ENCODE measurements at regions not wholly inside any gene's neighbourhood (a gene's known extent, or its start where the extent isn't known, plus 50 kb on each side); places are given as distances from the start of the nearest gene placed in this dataset.

DNA sequence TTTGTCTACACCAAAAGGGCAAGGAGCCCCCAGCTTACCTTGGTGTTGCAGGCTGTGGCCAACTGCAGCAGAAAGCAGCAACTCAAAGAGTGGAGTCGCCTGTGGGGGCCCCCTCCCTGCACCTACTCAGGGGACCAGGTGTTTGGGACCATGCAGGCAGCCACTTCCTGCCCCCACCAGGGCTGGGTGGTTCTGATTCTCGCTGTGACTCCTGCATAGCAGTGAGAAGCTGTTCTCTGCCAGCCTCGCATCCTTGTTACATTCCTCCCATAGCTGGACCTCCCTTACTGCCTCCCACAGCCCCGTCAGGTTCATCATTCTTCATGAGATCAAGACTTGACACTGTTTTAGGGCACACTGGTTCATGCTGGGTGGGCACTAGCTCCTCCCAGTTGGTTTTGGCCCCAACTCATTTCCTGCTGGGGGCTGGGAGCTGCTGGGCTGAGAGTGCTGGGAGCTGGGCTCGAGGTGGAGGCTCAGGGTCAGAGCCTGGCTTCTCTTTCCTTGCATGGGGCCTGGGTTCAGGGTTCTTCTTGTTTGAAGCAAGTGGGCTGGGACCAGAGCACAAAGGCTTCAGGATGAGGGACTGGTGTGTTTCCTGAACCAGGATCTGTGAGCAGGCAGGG, 146.9 kb upstream of the C1orf174 start:
- DNase-seq = no peak

DNA sequence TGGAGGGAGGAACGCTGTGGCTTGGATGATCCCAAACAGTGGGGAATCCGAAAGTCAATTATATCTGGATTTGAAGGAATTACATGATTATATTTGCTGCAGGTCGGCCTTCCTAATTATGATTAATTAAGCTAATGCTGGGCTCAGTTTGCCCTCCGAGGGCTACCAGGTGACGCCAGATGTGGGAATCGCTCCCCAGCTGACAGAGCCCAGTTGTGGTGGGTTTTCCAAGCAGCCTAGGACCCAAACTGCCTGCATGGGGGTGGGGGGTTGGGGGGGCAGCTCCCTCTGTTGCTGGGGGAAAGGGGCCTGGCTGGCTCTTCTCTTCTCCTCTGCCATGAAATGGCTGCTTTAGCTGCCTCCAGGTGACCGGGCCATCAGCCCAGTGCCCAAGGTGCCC, 147.6 kb upstream of the C1orf174 start:
- DNase-seq = no peak

DNA sequence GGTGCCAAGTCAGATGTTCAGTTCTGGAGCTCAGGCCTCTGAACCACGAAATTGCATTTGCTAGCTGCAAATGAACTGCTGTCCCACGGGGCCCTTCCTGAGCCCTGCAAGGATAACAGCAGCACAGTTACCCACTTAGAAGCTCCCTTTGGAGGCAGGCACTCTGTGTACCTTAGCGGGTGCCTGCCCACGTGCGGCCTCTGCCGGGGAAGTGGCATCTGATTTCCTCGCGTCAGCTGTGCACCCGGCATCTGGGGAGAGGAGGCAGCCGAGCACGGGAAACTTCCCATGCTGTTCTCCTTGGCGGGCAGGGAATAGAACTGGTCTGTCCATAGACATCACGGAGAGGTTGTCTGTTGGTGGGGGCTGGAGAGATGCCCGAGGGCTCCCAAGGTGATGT, 148.0 kb upstream of the C1orf174 start:
- DNase-seq = peak; percentile 17

DNA sequence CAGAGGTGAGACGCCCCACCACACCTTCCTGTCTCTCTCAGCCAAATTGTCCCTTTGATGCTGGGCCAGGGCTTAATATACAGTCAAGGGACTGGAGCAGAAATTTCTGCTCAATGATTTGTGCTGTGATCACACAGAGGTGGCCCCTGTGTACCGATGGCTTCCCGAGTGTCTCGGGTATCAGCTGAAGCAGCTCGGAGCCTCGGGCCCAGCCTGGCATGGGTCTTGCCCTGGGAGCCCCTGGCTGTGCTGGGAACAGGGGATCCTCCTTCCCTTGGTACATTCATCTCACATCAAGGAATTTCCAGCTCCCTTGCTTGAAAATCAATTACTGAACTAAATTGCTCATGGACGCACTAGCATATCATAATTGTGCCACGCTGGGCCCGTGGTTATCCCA, 148.8 kb upstream of the C1orf174 start:
- DNase-seq = no peak

DNA sequence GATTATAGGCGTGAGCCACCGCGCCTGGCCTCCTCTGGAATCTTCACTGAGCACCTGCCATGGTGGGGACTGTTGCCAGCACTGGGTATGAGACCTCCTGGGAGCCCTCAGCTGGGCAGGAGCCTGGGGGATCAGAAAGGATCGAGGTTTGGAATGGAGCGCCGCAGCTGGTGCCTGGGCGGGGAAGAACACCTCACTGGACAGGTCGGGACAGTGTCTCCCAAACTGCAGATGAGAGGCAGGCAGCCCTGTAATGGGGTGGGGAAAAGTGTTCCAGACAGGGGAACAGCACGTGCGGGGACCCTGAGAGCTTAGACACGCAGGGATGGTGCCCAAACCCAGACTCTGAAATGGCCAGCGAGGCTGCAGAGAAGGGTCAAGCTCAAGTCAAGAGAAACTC, 150.9 kb upstream of the C1orf174 start:
- no peak for DNase-seq

DNA sequence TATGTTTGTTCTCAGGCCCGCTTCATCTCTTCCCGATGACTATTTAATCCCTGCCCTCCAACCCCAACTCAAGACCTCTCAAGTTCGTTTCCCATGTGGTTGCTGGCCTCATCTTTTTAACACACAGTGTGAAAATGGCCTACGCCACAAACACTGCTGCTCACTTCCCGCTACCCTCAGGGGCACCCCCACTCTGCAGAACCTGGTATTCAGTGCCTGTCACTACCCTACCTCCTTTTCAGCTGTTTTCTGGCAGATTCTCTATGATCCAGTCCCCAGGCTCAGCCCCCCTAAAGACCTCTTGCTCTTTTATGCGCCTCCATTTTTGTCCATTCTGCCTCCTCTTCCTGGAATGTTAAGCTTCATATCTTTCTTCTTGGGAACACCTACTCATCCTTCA, 152.6 kb upstream of the C1orf174 start:
- DNase-seq = no peak

DNA sequence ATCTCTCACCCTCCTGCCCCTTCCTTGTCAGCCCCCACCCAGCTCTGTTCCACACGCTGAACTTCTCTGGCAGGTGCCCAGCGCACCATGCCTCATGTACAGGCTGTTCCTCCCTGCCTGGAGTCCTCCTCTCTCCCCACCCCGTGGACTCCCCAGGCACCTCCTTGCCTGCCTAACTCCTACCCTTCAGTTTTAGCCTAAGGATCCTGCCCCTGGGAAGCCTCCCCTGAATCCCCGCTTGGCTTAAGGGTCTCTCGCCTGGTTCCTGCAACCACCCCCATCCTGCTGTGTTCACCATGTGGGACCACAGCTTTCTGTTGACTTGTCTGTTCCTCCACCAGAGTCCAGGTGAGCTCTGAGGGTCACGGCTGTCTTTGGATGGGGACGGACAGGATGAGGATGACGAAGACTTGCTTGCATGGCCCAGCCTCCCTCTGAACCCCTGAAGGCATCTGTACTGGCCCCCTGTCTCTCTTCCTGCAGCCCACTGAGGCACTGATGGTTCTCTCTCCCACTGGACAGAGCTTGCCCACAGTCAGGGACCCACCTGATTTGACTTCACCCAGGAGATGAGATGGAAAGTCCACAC, 153.2 kb upstream of the C1orf174 start:
- DNase-seq = no peak

DNA sequence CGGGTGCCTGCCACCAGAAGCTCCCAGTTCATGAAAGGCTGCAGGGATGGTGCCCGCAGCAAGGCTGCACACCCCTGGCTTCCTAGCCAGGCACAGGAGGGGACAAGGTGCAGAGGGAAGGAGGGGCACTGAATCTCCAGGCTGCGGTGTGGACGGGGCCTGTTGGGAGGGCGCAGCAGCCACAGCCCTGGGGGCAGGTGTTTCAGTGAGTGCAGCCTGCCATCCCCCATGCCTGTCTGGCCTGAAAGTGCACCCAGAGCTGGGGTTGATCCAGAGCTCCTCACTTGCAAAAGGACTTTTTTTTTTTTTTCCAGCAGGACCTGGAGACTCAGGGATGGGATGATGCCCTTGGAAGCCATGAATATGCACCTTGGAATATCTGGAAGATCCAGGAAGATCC, 153.7 kb upstream of the C1orf174 start:
- DNase-seq = no peak

DNA sequence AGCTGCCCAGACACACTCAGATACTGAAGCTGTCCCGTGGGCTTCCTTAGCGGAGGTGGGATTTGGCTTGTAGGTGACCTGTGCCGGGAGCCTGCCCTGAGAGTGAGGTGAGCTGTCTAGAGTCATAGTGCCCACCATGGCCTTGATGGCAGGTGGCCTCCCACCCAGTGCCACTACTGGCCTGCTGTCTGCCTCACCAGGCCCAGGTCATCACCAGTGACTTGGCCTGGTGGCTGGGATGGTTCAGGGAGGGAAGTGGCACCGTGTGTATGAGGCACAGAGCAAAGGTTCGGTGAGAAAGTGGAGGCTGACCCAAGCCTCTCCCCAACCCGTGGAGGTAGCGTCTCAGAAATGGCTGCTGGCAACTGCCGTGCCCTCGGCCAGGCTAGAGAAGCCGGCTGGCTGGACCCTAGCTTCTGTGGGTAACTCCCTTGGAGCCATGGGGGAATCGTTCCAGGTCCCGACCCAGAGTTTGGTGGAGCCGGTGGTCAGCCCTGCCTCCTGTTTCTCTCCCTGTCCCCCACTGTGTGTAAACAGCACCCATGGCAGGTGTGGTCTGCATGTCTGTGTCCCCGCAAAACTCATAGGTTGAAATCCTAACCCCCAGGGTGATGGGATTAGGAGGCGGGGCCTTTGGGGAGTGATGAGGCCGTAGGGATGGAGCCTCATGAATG, 155.4 kb upstream of the C1orf174 start:
- no peak for DNase-seq

DNA sequence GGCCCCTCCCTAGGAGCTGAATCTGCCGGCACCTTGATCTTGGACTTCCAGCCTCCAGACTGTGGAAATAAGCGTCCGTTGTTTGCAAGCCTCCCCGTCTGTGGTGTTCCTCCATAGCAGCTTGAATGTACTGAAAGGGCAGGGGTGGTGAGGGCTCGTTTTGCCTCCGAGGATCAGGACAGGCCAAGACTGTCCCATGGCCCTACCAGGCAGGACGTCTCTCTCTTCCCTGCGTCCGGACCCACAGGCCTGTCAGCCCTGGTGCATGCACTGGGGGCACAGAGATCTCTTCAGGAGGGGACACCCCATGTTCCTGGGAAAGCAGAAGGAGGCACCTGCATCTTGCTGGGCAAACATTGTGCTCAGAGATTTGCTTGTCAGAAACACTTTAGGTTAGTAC, 156.3 kb upstream of the C1orf174 start:
- no peak for DNase-seq

DNA sequence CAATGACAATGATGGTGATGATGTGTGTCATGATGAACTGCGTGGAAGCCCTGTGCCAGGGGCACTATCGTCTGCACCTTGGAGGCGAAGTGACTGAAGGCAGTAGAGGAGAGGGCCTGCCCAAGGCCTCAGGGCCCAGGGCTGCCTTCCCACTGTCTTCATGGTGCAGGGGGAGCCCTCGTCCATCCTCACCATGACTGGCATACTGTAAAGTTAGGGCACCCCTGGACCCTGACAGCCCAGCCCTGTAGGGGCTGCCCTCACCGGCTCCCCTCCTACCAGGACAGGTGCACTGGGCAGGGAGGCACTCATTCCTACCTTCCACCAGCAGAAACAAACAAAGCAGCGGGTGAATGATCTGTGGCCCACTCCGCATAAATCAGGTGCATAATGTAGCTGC, 156.9 kb upstream of the C1orf174 start:
- DNase-seq = no peak

DNA sequence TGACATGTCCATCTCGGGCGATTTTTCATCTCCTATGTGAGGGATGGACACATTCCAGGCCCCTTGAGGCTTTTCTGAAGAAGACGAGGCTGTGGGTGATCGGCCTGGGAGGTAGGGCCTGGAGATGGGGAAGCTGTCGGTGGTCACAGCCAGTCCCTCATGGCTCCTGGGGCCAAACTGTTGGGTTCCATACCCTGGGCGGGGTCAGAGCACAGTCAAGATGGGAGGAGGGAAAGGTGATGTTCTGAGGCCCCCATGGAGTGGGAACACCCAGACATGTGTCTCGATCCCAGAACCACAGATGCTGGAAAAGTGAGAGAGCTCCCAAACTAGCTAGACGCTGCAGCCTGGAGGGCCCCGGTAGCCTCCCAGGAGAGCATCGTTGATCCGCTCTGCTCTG, 157.5 kb upstream of the C1orf174 start:
- no peak for DNase-seq

DNA sequence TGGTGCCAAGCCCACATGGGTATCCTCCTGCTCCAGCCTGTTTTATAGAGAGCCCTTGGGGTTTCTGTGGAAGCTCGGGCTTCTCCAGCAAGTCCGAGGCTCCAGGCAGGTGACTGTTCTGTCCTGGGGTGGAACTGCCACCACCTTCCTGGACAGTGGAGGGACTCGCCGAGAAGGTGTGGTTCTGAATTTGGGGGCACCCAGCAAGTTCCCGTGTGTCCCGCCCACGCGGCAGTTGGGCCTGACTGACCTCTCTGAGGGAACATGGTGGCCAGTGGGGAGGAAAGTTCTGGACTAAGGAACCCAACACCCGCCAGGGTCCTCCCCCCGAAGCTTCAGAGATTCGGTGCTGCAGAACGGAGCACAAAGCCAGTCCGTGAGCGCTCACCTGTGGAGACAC, 158.1 kb upstream of the C1orf174 start:
- no peak for DNase-seq

DNA sequence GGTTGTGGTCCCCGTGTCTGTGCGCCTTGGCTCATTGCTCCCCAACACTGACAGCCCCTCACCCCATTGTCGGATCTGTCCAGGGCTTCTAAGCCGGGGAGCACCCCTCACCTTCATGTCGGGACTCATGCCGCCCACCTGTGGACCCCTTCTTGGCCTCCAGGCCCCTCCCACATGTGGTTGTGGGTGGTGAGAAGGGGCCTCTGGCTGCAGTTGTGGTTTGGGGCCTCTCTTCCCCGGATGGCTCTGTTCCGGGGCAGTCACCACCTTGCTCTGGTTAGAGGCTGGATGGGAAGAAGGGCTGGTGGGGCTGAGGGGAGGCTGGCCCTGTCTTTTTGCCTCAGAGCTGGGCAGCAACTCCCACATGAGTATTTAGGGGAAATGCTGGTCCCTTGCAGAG, 158.6 kb upstream of the C1orf174 start:
- no peak for DNase-seq

DNA sequence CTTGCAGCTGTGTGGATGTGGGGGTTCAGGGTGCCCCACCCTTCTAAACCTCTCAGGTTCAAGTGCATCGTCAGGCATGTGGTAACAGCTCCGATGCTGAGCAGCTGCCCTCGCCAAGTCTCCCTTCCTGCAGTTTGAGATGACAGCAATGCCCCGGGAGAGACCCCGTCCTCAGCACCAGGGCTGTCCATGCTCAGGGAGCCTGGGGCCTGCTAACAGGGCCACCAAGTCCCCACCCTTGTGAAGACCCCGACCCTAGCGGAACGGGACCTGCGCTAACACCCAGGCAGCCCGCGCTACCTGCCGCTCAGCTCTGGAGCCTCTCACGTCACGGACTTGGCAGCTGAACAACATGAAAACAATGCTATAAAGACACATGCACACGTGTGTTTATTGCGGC, 159.2 kb upstream of the C1orf174 start:
- no peak for DNase-seq

DNA sequence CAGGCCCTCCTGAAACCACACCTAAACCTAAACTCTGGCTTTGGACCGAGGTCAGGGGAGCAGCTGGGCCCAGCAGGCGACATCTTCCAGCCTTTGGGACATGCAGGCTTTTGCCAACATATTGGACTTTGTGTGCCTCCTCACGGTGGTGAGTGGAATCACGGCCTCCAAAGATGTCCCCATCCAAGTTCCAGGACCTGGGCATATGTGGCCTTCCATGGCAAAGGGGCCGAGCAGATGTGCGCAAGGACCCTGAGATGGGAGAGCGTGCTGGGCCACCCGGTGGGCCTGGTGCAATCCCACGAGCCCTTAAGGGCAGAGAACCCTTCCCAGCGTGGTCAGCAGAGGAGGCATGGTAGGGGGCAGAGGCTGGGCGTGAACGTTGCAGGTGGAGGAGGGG, 160.8 kb upstream of the C1orf174 start:
- DNase-seq = no peak

DNA sequence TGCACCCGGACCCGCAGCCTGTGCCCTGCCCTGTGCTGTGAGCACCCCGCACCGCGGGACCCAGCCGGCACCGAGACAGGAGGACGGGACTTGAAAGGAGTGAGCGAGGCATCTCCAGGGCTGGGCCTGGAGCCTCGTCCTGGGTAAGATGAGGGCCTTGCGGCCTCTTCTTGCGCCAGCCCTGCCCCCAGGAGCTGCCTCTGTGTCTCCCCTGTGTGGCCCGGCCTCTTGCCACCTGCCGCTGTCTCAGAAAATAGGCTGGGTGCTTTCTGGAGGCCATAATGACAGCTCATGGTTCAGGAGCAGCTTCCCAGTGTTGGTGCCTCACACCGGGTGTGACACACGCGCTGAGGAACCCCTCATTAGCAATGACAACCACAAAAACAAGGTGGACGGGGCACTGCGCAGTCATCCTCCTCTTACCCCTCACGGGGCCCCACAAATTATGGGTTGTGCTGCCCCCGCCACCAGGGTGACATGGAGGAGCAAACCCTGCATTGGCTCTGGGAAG, 161.5 kb upstream of the C1orf174 start:
- DNase-seq = no peak

DNA sequence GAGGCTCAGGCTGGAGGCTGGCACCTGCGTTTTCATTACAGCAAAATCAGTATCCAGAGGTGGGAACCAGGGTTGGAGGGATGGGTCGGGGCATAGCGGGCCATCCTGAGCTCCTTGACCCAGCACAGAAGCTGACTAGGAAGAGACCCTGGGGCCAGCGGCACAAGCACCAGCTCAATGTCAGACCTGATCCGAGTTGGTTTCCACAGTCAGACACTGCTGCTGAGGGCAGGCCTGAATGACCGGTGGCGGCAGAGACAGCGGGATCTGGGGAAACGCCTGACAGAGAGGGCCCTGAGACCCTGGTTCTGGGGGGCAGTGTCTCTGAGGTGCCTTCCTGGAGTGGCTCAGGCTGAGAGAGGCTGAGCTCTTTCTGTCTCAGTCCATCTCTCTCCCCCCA, 162.0 kb upstream of the C1orf174 start:
- no peak for DNase-seq

DNA sequence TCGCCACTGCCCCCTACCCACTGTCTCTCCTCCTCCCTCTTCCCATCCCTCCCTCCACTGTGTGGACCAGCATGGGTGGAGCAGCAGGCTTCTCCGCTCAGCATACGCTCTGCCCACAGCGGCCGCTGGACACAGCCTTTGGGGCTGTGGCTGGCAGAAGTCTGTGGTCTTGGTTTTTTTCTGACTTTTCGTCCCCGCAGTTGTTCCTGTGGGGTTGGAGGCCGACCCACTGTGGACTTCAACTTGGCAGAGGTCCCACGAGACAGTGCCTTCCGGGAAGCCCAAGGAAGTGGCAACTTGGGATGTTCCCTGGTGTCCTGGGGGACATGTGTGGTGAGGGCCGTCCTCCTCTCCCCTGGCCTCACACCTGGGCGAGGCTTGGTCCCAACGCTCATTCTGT, 162.5 kb upstream of the C1orf174 start:
- no peak for DNase-seq

DNA sequence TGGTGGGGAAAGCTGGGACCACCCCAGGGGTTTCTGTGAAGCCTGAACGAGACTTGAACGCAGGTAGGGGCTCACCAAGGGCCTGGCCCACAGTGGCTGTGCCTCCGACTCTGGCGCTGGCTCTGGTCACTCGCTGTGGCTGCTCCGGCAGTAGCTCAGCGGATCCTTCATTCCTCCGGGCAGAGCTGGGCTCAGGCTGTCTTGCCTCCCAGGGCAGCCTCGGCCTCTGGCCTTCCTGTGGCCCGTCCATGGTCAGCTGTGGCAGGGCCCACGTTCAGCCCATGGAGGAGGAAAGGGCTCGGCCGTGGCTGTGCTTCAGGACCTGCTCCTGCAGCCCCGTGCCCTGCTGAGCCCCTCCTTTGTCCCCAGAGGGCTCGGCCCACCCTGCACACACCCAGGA, 162.9 kb upstream of the C1orf174 start:
- DNase-seq = no peak

DNA sequence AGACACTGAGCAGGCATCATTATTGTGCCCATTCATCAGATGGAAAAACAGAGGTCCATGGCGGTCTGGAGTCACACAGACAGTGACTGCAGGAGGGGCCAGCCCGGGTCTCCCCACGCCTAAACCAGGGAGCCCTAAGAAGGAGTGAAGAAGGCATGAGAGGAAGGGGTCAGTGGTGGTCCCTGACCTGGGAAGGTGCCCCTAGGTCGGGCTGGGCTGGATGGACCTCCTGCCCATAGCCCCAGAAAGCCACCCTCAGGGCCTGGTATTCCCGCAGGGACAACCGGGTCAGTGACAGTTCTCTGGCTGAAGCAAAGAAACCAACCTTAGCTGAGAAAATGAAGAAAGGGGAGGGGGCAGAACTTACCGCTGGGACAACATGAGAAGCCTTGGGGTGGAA, 163.4 kb upstream of the C1orf174 start:
- DNase-seq = no peak

DNA sequence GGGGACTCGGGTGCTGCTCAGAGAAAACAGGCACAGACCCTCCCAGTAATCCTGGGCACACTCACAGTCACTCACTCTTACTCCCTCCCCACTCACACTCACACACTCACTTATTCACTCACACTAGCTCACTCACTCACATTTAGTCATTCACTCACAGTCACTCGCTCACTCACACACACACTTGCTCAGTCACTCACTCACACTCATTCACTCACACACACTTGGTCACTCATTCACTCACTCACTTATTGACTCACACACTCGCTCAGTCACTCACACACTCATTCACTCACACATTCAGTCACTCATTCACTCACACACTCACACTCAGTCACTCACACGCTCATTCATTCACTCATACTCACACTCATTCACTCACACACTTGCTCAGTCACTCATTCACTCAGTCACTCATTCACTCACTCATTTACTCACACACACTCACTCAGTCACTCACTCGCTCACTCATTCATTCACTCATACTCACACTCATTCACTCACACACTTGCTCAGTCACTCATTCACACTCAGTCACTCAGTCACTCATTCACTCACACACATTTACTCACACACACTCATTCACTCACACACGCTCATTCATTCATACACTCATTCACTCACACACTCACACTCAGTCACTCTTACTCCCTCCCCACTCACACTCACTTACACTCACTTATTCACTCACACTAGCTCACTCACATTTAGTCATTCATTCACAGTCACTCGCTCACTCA, 164.2 kb upstream of the C1orf174 start:
- DNase-seq = no peak

DNA sequence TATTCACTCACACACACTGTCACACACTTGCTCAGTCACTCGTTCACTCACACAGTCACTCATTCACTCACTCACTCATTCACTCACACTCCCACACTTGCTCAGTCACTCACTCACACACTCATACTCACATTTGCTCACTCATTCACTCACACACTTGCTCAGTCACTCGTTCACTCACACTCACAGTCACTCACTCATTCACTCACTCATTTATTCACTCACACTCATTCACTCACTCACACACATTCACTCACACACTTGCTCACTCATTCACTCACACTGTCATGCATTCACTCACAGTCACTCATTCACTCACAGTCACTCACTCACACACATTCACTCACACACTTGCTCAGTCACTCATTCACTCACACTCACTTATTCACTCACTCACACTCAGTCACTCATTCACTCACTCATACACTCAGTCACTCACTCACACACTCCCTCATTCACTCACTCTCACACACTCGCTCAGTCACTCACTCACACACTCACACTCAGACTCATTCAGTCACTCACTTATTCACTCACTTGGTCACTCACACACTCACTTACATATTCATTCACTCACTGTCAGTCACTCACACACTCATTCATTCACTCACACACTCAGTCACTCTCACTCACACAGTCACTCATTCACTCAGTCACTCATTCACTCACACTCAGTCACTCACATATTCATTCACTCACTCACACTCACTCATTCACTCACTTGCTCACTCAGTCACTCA, 167.0 kb upstream of the C1orf174 start:
- no peak for DNase-seq
